Epidermal melanocyte (primary cell): ENCODE measurements at regions not wholly inside any gene's neighbourhood (a gene's known extent, or its start where the extent isn't known, plus 50 kb on each side); places are given as distances from the start of the nearest gene placed in this dataset.

Source experiments
- DNase-seq: peaks from one replicate; pipeline ENCODE4 v3.0.0; 2011; ENCODE audit warnings: low spot score; ENCODE audit not compliant: insufficient read length

DNA sequence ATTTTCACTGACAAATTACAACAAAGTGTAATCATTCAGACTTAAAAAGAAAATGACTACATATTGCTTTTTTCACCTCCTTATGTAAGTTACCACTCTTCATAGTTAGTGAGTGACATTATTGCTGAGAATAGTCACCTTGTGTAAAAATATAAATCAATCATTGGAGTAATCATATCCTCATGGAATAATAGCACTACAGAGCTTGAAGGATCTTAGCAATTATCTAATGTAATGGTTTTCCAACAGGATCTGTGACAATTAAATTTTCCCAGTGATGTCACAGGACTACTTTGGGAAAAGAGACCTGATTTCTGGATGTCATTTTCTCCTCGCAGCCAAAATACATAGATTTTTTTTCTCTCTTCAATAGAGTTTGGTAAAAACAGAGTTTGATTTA lies 833.0 kb upstream of the PCDH9 start:
- no peak for DNase-seq

DNA sequence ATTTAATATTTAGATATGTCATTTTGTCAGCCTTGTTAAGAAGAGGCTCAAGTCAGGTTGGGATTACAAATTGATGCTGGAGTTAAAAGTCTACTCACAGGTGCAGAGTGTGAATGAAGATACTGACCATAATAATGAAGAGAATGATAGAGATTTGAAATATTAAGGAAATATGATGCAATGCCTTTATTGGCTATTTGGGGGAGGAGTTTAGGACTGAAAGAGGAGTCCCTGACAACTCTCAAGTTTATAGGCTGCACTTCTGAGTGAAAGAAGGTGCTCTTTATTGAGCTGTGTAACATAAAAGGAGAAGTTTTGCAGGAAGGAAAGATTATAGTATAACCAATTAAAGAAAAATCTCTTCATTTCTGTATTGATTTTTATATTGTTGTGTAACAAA lies 827.7 kb upstream of the PCDH9 start:
- no peak for DNase-seq

DNA sequence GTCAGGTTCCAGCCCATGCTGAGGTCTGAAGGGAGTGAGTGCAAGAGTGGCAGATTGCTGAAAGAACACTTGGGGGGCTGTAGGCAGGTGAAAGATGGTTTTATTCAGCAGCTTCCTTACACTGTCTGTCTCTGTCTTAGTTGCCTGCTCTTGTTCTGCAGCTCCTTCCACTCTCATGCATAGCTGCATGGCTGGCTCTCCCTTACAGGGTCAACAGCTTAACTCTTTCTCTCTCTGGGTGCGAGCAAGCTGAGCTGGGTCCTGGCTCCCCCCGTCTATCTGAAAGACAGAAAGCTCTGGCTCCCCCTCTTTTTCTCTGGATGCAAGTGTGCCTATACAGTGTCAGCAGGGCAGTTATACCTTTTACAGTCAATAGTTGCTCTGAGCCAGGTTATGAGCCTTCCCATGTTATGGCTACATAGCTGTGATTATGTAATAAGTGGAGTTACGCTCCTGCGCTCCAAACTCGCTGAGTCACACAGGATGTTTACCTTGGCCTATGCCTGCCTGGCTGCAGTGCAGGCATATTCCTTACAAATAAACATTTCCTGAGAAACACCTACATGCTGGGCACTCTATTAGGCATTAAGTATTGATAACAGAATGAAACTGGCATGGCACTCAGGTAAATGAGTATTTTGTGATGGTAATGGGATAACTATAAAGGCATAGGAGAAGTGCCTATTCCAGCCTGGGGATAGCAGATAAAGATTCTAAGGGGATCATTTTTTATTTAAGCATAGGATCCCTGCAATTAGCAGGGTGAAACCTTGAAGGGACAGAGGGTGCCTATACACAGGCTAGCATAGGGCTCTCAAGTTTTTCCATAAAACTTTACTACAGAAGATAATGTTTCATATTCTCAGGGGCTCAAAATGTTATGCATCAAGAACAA lies 826.9 kb upstream of the PCDH9 start:
- no peak for DNase-seq

DNA sequence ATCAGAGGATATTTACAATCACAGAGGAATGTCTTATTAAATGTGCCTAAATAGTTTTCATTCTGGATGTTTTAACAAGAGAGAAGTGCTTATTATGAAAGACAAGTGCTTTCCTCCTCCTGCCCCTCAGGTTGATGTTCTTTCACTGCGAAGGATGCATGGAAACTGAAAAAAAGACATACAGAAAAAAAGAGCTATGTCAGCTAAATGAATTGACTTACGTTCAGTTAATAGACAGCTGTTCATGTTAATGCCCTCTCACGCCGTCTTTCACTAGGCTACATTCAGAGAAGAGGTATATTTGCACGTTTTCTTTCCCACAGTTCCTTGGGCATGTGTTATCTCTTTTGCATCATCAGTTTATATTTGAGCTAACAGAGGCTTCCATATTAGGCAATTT lies 821.8 kb upstream of the PCDH9 start:
- DNase-seq = no peak

DNA sequence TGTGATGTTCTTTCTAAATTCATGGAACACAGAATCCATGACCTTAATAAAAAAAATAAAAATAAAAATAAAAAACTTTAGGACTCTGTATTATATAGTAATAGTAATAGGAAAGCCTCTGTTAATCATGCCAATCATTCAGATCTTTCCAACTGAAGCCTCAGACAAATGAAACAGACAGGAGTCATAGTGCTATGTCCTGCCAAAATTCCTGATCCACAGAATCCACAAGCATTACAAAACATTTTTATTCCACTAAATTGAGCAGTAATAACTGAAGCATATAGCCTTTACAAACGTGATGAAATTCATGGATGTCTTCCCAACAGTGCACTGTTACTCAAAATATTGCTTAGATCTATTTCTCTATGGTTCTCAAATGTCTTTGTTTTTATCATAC lies 820.6 kb upstream of the PCDH9 start:
- DNase-seq = no peak

DNA sequence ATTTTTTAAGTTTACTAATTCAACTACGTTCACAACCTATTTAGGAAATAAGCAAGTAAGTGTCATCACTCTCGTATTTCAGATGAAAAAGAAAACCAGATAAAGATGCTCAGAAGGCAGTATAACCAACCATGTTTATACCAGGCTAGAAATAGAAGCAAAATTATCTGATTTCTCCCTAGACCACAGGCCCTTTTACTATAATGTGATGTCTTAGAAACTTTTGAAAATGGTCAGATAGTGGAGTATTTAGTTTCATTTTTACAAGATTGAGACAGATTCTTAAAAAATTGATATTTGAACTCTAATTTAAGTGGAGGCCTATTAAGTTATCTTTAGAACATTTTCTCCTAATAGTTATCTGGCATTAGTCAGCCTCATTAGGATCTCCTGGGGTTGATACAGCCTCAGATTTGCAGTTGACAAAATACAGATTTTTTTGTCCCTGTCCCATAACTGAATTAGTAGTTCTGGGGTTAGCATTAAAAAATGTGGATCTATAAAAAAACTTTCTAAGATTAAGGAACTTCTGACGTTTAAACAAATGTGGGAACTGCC lies 818.7 kb upstream of the PCDH9 start:
- DNase-seq = no peak

DNA sequence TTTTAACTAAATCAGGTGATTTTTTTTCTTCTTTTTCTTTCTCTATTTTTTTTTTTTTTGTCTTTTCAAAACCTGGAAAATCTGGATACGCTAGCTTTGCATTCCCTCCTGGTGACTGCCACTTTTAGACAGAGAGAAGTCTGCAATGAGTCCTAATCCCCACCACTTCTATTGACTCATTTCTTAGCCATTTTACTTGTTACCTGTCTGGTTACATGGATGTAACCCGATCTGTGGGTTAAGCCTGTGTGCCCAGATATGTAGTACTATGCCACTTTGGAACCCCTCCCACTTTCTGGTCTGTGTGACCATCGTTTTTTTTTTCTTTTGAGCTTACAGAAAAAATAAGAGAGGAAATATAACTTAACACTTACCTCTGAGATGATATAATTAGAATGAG lies 817.8 kb upstream of the PCDH9 start:
- no peak for DNase-seq

DNA sequence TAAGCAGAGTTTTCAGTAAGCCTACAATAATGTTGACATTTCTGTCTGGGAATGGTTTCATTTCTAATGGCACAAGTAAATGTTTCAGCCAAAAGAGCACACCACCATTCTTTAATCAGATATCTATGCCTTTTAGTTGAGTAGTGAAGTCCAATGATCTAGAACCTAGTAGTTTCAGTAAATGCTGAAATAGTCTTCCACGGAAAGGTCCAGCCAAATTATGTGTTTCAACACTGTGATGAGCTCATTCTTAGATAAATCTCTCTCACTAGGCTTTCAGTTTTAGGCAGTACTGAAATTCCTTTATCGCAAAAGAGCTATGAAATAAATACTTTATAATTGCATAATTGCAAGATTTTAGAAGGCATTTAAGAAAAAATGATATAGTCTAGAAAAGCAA lies 816.8 kb upstream of the PCDH9 start:
- DNase-seq = no peak

DNA sequence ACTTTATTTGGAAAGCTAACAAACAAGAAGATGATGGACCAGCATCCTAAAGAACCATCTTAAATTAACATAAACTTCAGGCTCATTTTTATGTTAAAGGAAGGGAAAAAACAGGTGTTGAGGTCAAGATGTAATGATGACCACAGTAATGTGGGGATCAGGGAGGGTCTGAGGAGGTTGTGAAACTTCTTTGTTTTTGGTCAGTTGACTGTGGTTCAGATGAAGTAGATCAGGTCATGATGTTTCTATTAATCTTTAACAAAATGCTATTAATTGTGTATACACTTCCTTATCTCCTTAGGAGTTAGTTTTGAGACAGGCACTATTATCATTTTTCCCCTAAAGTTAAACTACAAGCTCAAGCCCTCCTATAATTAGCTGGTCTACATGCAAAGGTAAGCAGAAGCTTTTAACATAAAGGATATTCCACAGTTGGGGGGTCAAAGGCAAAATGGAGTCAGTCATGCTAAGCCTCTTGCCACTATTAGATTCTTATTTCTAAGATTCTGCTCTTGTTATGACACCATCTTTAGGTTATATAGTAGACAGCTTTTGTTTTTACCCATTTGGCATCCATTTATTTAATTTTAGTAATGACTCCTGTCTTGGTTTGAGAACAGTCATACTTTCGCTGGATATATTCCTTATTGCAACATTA lies 800.1 kb upstream of the PCDH9 start:
- no peak for DNase-seq

DNA sequence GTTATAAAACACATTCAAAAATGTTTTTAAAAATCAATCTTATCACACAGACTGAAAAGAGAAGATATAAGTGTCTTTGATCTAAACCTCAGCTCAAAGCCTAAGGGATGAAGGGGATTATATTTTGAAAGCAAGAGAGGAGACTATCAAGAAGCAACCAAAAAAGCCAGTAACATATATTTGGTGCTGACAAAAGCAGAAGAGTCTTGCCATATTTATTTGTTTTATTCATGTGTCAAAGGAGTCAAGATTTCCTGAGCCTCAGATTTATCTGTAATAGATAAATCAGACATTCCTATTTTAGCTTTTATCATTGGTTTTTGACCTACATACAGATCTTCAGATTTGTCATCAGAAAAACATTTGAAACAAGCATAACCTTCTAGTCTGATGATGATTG lies 798.6 kb upstream of the PCDH9 start:
- DNase-seq = no peak

DNA sequence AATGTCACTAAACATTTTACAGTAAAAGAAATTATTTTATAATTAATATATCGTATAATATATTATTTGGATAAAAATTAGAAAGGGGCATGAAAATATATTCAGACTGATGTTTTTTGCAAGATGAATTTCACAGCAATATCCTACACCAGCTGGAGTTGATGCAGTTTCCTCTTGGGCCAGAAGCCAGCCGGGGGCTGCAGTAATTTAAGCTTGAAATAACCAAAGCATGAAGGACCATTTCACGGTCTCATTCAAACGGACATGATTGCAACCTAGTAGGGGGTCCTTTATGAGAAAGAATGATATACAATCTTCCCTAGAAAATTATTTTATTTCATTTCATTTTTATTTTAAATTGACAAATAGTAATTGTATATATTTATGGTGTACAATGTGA lies 797.2 kb upstream of the PCDH9 start:
- DNase-seq = no peak

DNA sequence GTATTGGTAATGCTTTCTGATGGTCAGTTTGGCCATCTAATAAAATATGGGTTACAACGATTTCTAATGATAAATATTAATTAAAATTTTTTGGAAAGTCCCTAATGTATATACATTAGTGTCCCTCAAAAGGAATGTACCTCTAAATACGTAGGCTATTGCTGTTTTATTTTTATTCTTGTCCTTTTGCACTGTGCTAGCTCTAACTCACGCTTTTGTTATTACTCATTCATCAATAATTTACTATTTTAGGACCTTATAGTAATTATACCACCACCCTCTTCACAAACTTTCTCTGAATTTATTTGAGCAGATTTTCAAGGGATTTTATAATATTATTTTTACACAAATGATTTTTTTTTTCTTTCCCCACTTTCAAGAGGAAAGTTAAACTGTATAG lies 795.9 kb upstream of the PCDH9 start:
- no peak for DNase-seq

DNA sequence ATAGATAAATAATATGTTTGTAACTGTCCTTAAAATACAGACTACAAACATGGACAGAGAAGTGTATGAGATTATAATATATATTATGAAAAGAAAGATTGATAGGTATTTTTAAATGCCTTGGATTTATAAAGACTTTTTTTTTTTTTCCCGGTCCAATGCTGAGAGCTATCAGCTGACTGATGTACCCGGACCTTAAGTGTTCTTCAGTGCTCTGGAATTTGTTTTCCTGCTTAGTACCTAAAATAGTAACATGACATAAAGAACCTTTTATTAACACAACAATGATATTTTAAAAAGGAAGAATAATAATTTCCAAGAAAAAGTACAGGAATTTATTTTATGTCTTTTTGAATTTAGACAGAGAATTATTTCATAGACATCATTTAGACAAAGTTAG lies 795.5 kb upstream of the PCDH9 start:
- no peak for DNase-seq

DNA sequence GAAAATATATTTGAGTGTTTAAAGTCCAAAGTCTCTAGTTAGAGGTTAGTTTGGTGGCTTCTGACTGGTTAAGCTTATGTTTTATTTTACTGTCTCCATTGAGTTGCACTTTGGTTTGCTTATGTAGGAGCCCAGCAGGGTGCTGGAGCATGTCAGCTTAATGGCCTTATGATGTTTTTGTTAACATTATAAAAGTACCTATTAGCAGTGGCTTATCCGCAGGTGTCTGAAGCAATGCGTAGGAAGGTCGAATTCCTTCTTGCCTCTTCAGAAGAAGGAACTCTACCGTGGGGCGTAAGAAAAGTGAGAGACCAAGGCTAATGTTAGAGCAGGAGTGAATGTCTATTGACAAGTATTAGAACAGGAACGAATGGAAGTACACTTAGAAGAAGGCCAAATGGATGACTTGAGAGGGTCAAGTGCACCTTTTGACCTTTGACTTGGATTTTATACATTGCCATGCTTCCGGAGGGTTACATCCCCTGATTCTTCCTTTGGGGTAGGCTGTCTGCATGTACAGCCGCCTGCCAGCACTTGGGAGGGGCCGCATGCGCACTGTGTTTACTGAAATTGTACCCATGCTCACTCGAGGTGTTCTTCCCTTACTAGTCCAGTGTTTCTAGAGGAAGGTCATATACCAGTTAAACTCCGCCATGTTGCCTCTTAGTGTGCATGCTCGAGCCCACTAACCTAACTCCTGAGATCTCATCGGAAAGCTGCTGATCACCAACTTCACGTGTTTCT lies 793.9 kb upstream of the PCDH9 start:
- no peak for DNase-seq

DNA sequence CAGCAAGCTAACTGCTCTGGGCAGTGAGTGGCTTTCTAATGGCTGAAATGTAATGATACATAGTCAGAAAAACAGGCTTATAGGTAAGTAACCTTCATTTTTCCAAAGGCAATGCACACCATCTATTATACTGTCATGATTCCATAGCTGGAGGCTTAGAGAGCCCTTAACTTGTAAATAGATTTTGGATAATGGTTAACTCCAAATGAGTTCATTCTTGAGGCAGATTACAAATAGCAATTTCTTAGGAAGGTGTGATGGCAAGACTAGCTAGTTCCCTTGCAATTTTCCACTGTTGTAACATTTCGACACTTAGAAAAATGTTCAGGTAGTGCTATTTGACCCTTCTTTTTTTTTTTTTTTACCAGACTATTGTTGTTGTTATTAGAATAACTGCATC lies 789.8 kb upstream of the PCDH9 start:
- no peak for DNase-seq

DNA sequence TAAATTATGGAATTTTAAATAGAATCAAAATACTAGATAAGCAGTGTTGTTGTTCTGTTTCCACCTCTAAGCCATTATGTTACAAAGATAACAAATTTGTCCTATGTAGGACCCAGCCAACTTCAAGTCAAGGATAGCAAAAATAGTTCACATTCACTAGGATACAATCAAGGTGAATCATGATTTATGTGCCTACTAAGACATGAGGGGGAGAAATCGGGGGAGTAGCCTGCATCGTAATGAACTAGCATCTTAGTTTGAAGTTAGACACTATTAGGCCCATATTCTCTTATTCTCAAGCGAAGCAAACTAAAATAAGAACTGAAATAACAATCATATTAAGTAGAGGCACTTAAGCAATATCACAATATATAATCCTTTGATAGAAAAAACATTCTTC lies 779.4 kb upstream of the PCDH9 start:
- no peak for DNase-seq

DNA sequence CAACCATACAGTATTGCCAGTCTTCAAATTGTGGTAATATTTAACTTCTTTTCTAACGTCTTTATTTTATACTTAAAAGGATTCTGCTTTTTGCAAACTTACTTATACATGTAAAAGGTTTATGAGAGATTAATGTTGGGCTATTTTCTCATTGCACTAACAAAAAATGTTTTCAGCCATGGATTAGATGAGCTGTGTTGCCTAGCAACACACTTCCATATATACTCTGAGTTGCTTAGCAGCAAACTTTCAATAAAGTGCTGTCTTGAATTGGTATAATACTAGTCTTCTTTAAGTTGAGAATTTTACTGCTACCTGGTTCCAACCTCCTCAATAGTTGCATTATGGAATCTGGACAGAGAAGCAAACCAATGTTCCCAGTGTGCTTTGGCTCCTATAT lies 777.4 kb upstream of the PCDH9 start:
- DNase-seq = no peak

DNA sequence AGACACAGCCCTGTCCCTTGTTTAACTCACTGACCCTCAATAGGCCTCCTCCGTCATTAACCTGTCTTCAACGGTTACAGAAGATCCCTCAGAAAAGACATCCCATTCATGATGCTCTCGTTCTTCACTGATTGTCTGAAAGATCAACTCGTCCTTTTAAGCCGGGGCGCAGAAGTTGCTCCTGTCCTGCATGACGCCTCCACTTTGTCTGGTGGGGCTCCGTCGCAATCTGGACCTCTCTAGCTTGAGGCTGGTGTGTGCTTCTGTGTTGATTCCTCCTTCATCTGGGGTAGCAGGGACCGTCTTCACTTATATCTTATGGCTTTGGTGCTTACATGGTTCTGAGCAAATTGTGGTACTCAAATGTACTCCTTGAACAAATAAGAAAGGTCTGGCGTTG lies 766.0 kb upstream of the PCDH9 start:
- DNase-seq = no peak

DNA sequence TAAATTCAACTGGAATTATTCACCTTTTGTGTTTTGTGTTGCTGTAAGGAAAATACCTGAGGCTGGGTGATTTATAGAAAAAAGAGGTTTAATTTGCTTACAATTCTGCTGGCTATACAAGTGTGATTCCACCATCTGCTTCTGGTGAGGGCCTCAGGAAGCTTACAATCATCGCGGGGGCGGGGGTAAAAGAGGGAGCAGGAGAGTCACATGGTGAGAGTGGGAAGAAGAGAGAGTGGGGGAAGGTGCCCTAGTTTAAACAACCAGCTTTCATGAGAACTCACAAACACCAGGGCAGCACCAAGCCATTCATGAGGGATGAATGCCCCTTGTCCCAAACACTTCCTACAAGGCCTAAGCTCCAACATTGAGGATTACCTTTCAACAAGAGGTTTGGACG lies 760.7 kb upstream of the PCDH9 start:
- DNase-seq = no peak

DNA sequence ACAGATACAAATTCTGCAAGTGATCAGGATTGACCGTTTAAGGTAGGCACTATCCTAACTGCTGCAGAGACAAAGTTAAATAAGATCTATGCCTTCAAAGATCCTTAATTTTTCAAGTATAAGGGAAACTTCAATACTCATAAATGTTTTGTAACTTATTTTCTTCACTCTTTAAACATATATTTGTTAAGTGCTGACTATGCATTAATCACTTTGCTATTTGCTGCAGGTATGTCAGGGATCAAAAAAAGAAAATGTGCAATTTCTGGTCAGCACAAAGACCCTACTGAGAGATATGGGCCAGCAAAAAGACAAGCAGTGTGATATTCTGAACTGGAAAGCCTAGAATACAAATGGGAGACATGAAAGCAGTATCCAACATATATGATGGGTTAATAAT lies 756.1 kb upstream of the PCDH9 start:
- DNase-seq = no peak

DNA sequence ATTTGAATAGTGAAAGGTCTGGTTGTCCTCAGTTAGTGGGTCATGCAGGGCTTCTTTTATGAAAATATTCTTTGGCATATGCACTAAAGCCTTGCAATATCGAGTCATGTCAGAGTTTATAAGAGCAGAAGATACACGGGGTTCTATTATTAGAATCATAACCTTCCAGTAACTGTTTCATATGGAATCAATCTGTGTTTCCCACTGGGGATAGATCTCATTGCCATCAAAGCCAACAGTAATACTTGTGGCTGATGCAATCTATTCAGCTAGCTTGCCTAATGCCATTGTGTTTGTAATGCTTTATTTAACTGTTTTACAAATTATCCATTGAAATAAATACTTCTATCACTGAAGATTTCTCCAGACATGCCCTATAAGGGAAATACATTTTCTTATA lies 746.9 kb upstream of the PCDH9 start:
- no peak for DNase-seq

DNA sequence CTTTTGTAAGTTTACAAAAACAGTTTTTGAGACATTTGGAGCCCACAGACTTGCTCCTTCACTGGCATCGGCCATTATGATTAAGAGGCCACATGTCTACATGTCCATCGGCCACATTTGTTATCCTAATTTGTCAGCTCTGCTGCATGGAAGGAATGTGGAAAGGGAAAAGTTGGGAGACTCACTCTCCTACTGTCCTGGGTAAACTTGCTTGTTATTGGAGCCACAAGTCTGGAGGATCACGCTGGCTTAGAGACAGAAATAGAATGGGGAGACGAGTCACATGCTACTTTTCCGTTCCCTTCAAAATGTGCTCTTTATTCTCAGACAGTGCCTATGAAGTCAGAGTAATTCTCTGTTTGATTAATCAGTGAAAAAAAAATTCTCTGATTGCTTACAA lies 741.2 kb upstream of the PCDH9 start:
- DNase-seq = no peak
